Neural crest cell (in vitro differentiated cells): ENCODE measurements at regions not wholly inside any gene's neighbourhood (a gene's known extent, or its start where the extent isn't known, plus 50 kb on each side); places are given as distances from the start of the nearest gene placed in this dataset.

Source experiments
- DNase-seq: peaks from one replicate; pipeline ENCODE4 v3.0.0; 2021; ENCODE audit warnings: low read depth, mixed read lengths, low spot score
- H3K27ac Mint-ChIP-seq: one replicate; pipeline ENCODE4 v1.8.0; 2021; ENCODE audit warnings: mild to moderate bottlenecking, mixed read lengths; ENCODE audit not compliant: unreplicated experiment
- H3K27me3 Mint-ChIP-seq: 2 replicates; pipeline ENCODE4 v1.8.0; 2021; ENCODE audit warnings: low read depth, mild to moderate bottlenecking, mixed read lengths
- H3K36me3 Mint-ChIP-seq: 2 replicates; pipeline ENCODE4 v1.8.0; 2021; ENCODE audit warnings: low read depth, mild to moderate bottlenecking, mixed read lengths
- H3K4me1 Mint-ChIP-seq: 2 replicates; pipeline ENCODE4 v1.8.0; 2021; ENCODE audit warnings: mixed read lengths
- H3K4me3 Mint-ChIP-seq: one replicate; pipeline ENCODE4 v1.8.0; 2021; ENCODE audit warnings: mild to moderate bottlenecking, mixed read lengths
- H3K9me3 Mint-ChIP-seq: 2 replicates; pipeline ENCODE4 v1.8.0; 2021; ENCODE audit warnings: mixed read lengths
- TF ChIP-seq, protein P1 (sequence below): fragments of 200-600 bp; sonication (generic); conservative IDR thresholded peaks from 2 replicates; pipeline ENCODE4 v1.5.0; 2021; ENCODE audit warnings: antibody characterized with exemption, mild to moderate bottlenecking

DNA sequence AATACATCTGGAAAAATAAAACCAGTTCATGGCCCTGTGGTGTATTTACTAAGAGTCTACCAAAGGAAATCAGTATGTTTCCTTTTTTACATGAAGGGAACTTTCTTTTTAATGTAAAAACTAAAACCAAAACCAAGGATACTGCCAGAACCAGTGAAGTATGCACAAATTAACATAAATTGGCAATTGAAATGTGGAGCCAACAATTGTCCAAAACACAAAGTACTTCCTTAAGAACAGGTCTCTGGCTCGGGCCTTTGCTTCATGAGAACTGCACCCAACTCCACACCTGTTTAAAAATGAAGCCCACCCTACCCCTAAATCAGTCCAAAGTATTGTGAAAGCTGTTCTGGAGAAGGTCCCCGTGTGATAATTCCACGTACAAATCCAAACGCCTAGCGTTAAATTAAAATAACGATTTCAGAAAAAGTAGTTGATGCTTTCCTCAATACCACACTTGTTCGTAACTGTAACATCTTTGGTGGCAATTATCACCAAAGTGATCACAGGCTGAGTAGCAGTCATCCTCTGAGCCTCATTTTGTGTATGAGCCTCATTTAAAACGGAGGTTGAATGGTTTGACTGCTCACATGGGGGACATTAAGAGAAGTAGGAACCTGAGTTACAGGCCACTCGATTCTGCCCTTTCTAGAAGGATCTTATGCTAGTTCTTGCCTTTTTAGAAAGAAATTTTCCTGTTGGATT is 93.0 kb downstream of the GEMIN8 start:
- no peaks in the 10 kb centered on the region for H3K27me3 Mint-ChIP-seq
- peak overlapping the region; percentile 93 for H3K4me3 Mint-ChIP-seq
- H3K9me3 Mint-ChIP-seq: peaks cover 6% of the 10 kb centered on the region

DNA sequence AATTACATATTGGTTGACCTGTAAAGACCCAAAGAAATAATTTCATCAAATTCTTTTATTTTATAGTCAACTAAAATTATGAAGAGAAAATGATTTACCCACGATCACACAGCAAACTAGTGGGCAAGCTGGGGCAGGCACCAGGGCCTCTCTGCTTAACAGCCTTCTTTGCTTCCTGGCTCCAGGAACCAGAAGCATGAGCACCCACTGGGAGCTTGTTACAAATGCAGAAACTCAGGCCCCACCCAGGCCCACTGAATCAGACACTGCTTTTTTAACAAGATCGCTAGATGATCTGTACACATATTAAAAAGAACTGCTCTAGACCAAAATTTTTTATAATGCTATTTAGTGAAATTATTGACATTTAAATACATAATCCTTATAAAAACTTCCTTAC is 95.0 kb downstream of the GEMIN8 start:
- Mint-ChIP-seq H3K4me1 (peaks cover 41% of the 10 kb centered on the region), H3K36me3 (peaks cover 24% of the 10 kb centered on the region), H3K27me3 (no peaks in the 10 kb centered on the region), H3K9me3 (peaks cover 9% of the 10 kb centered on the region), H3K27ac (no peak overlapping the region), H3K4me3 (no peak overlapping the region)
- TF ChIP-seq, protein P1, sequence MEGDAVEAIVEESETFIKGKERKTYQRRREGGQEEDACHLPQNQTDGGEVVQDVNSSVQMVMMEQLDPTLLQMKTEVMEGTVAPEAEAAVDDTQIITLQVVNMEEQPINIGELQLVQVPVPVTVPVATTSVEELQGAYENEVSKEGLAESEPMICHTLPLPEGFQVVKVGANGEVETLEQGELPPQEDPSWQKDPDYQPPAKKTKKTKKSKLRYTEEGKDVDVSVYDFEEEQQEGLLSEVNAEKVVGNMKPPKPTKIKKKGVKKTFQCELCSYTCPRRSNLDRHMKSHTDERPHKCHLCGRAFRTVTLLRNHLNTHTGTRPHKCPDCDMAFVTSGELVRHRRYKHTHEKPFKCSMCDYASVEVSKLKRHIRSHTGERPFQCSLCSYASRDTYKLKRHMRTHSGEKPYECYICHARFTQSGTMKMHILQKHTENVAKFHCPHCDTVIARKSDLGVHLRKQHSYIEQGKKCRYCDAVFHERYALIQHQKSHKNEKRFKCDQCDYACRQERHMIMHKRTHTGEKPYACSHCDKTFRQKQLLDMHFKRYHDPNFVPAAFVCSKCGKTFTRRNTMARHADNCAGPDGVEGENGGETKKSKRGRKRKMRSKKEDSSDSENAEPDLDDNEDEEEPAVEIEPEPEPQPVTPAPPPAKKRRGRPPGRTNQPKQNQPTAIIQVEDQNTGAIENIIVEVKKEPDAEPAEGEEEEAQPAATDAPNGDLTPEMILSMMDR: no peak
- no peak for DNase-seq

More for the DNA sequence above, 93.0 kb downstream of the GEMIN8 start:
- H3K36me3 Mint-ChIP-seq: peaks cover 19% of the 10 kb centered on the region
- no peak for DNase-seq
- peak overlapping the region; percentile 50 for H3K27ac Mint-ChIP-seq
- TF ChIP-seq, protein P1: no peak
- H3K4me1 Mint-ChIP-seq: peaks cover 57% of the 10 kb centered on the region

DNA sequence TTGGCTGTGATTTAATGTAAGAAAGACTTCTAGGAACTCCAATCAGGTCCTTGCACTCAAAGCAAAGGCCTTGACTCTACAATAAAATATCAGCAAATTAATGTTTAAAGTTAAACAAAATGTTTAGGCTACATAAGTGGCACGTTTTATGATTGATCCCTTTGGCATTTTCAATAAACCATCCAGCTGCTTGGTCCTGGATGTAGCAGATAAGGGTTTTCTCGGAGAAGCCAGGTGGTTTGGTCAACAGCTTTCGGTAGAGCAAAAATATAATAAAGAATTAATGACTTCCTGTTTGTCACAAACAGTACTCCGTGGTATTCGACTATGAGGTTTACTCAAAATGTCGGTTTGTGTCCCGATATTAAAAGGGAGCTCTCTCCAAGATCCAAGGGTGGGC is 95.8 kb downstream of the GEMIN8 start:
- no peak overlapping the region for H3K27ac Mint-ChIP-seq
- peak overlapping the region; percentile 76 for H3K4me3 Mint-ChIP-seq

DNA sequence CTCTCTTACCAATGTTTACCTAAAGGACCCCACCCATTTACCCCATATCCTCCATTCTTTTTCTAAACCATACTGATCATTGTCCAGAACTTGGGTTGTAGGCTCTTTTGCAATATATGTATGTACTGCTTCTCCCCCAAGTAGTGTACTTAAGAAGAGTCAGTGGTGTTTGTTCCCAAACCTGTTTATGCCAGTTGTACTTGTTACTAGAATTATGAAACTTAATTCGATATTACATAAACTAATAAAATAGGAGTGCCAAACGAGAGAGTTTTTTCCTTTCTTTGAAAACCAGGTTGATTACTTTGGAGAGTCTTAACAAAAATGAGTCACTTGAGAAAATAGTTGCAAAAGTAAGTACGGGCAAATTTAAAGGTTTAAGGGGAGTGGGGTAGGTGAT is 96.3 kb downstream of the GEMIN8 start:
- Mint-ChIP-seq H3K36me3 (peaks cover 31% of the 10 kb centered on the region), H3K27ac (no peak overlapping the region), H3K27me3 (no peaks in the 10 kb centered on the region), H3K4me3 (no peak overlapping the region), H3K9me3 (peaks cover 12% of the 10 kb centered on the region), H3K4me1 (peaks cover 46% of the 10 kb centered on the region)
- no peak for DNase-seq
- TF ChIP-seq, protein P1: no peak

More for the DNA sequence above, 95.8 kb downstream of the GEMIN8 start:
- peaks cover 28% of the 10 kb centered on the region for H3K36me3 Mint-ChIP-seq
- peaks cover 41% of the 10 kb centered on the region for H3K4me1 Mint-ChIP-seq
- TF ChIP-seq, protein P1: no peak
- DNase-seq: no peak
- no peaks in the 10 kb centered on the region for H3K27me3 Mint-ChIP-seq
- H3K9me3 Mint-ChIP-seq: peaks cover 12% of the 10 kb centered on the region

DNA sequence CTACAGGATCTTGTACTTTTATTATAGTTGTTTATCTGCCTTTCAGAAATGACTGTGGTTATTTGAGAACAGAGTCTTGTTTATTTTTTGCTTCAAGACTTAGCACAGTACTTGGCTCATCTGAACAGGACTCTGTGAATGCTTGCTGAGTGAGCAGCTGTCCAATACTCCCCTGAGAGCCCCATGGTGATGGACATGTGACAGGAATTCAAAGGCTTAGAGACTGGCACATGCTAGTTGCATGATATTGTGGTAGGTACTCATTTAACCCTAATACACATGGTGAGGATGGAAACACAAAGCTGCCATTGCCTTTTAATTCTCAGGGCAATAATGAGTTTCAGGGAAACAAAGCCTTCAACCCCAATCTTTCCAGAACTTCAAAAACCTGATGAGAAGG is 97.3 kb downstream of the GEMIN8 start:
- H3K9me3 Mint-ChIP-seq: peaks cover 12% of the 10 kb centered on the region
- no peaks in the 10 kb centered on the region for H3K27me3 Mint-ChIP-seq
- no peak for DNase-seq
- H3K36me3 Mint-ChIP-seq: peaks cover 31% of the 10 kb centered on the region
- peaks cover 46% of the 10 kb centered on the region for H3K4me1 Mint-ChIP-seq
- TF ChIP-seq, protein P1: no peak
- H3K27ac Mint-ChIP-seq: no peak overlapping the region
- peak overlapping the region; percentile 34 for H3K4me3 Mint-ChIP-seq
